ENCODE measurements at regions not wholly inside any gene's neighbourhood (a gene's known extent, or its start where the extent isn't known, plus 50 kb on each side); places are given as distances from the start of the nearest gene placed in this dataset.

GRCh38 chr6:148027201-148027600 lies 315.4 kb upstream of the SASH1 start:
- Histone ChIP-seq H3K27me3 (ENCODE audit: low read length) (no peaks in the 10 kb centered on the region), H3K9me3 (ENCODE audit: low read length) (no peaks in the 10 kb centered on the region), H3K4me2 (ENCODE audit: low read length) (no peak overlapping the region), H3K4me1 (ENCODE audit: insufficient read depth, low read length) (no peaks in the 10 kb centered on the region), H3K79me2 (ENCODE audit: low read length) (no peaks in the 10 kb centered on the region), H3K27ac (ENCODE audit: low read length) (no peak overlapping the region), H3K9me2 (replicated peaks; ENCODE audit: low read length) (no peaks in the 10 kb centered on the region), H4K20me1 (ENCODE audit: low read length) (no peaks in the 10 kb centered on the region), H3K9ac (ENCODE audit: low read length) (no peak overlapping the region), H3K4me3 (ENCODE audit: low read length) (no peak overlapping the region), H3F3A (ENCODE audit: low read length, unreplicated experiment) (no peaks in the 10 kb centered on the region), H2AFZ (ENCODE audit: low read length) (no peak overlapping the region), H3K36me3 (ENCODE audit: low read depth, low read length) (no peaks in the 10 kb centered on the region)
- BruUV-seq (replicated peaks), result no TSS peak
- ATAC-seq (peak; percentile 82), DNase-seq (peak; percentile 24)
- intact Hi-C loops (cut with micrococcal nuclease), result no loop called here
- TF ChIP-seq EZH2 (IDR thresholded peaks at IDR 0.05; ENCODE audit: low read length, unreplicated experiment) (no peak), CTCF (conservative IDR thresholded peaks at IDR 0.05; ENCODE audit: low read depth, low read length) (no peak), EZH2phosphoT487 (IDR thresholded peaks at IDR 0.05; ENCODE audit: borderline replicate concordance, low read length) (no peak)
- ChIA-PET CTCF (no interaction called here), POLR2A (ENCODE audit: unreplicated experiment) (interaction anchor here (0.6 kb wide), 1 partner anchor 677 kb away, joined by 10 read pairs; no protein-coding TSS in a partner anchor)

- CTCF ChIA-PET, result no interaction called here
- H3K9ac ChIP-seq (ENCODE audit: low read length), result no peak overlapping the region
- H3K9me3 ChIP-seq (ENCODE audit: low read length), result no peaks in the 10 kb centered on the region
- no TSS peak for BruUV-seq (replicated peaks)
- ATAC-seq (no peak), DNase-seq (no peak)
- no peak overlapping the region for H3K27ac ChIP-seq (ENCODE audit: low read length)
- TF ChIP-seq CTCF (conservative IDR thresholded peaks at IDR 0.05; ENCODE audit: low read depth, low read length), result no peak
- no peak for TF ChIP-seq EZH2 (IDR thresholded peaks at IDR 0.05; ENCODE audit: low read length, unreplicated experiment)
- no peak for TF ChIP-seq EZH2phosphoT487 (IDR thresholded peaks at IDR 0.05; ENCODE audit: borderline replicate concordance, low read length)
- no peak overlapping the region for H3K4me3 ChIP-seq (ENCODE audit: low read length)
- intact Hi-C loops (cut with micrococcal nuclease), result loop anchor here (5.0 kb wide), 1 partner anchor 111 kb away; no protein-coding TSS in a partner anchor
- no peaks in the 10 kb centered on the region for H4K20me1 ChIP-seq (ENCODE audit: low read length)
- H3K9me2 ChIP-seq (replicated peaks; ENCODE audit: low read length), result no peaks in the 10 kb centered on the region
- no peak overlapping the region for H2AFZ ChIP-seq (ENCODE audit: low read length)
- no peaks in the 10 kb centered on the region for H3F3A ChIP-seq (ENCODE audit: low read length, unreplicated experiment)
- POLR2A ChIA-PET (ENCODE audit: unreplicated experiment), result no interaction called here
- no peaks in the 10 kb centered on the region for H3K79me2 ChIP-seq (ENCODE audit: low read length)
- no peak overlapping the region for H3K4me2 ChIP-seq (ENCODE audit: low read length)
- peaks cover 14% of the 10 kb centered on the region for H3K4me1 ChIP-seq (ENCODE audit: insufficient read depth, low read length)
- no peaks in the 10 kb centered on the region for H3K36me3 ChIP-seq (ENCODE audit: low read depth, low read length)
- H3K27me3 ChIP-seq (ENCODE audit: low read length), result no peaks in the 10 kb centered on the region
These were observed 306.7 kb upstream of the SASH1 start for GRCh38 chr6:148035806-148036390.

- CTCF ChIA-PET, result no interaction called here
- H3K36me3 ChIP-seq (ENCODE audit: low read depth, low read length), result no peaks in the 10 kb centered on the region
- no peaks in the 10 kb centered on the region for H3K27me3 ChIP-seq (ENCODE audit: low read length)
- TF ChIP-seq CTCF (conservative IDR thresholded peaks at IDR 0.05; ENCODE audit: low read depth, low read length) (no peak), EZH2phosphoT487 (IDR thresholded peaks at IDR 0.05; ENCODE audit: borderline replicate concordance, low read length) (no peak), EZH2 (IDR thresholded peaks at IDR 0.05; ENCODE audit: low read length, unreplicated experiment) (no peak)
- BruUV-seq (replicated peaks), result no TSS peak
- ATAC-seq (peak; percentile 97), DNase-seq (peak; percentile 79)
- H3K27ac ChIP-seq (ENCODE audit: low read length), result no peak overlapping the region
- H3K79me2 ChIP-seq (ENCODE audit: low read length), result no peaks in the 10 kb centered on the region
- H3F3A ChIP-seq (ENCODE audit: low read length, unreplicated experiment), result no peaks in the 10 kb centered on the region
- no peak overlapping the region for H3K9ac ChIP-seq (ENCODE audit: low read length)
- no peaks in the 10 kb centered on the region for H4K20me1 ChIP-seq (ENCODE audit: low read length)
- H3K4me3 ChIP-seq (ENCODE audit: low read length), result no peak overlapping the region
- H3K9me2 ChIP-seq (replicated peaks; ENCODE audit: low read length), result no peaks in the 10 kb centered on the region
- POLR2A ChIA-PET (ENCODE audit: unreplicated experiment), result no interaction called here
- intact Hi-C loops (cut with micrococcal nuclease), result loop anchor here (1.0 to 5.0 kb wide), 2 partner anchors 63 to 110 kb away; no protein-coding TSS in a partner anchor
- H3K4me2 ChIP-seq (ENCODE audit: low read length), result peak overlapping the region; percentile 35
- no peaks in the 10 kb centered on the region for H3K9me3 ChIP-seq (ENCODE audit: low read length)
- H2AFZ ChIP-seq (ENCODE audit: low read length), result no peak overlapping the region
- peaks cover 14% of the 10 kb centered on the region for H3K4me1 ChIP-seq (ENCODE audit: insufficient read depth, low read length)
These were observed 305.1 kb upstream of the SASH1 start for GRCh38 chr6:148037496-148037895.

Data from PC-3 (cell line).